Esophagus muscularis mucosa (tissue), 4 donors: ENCODE measurements at regions not wholly inside any gene's neighbourhood (a gene's known extent, or its start where the extent isn't known, plus 50 kb on each side); places are given as distances from the start of the nearest gene placed in this dataset.

Source experiments
- DNase-seq: peaks from one replicate; pipeline ENCODE4 v3.0.0-alpha.2; 2017; ENCODE audit errors: extremely low spot score
- H3K27ac ChIP-seq, 4 donors: fragments of 200-600 bp; sonication (generic); replicated peaks in 1 of 4; 1 replicate in 3 of 4; 2 replicates in 1 of 4; pipeline ENCODE4 v1.5.1; 2016 to 2019; ENCODE audit warnings: mild to moderate bottlenecking in 1 of 4
- H3K27me3 ChIP-seq, 4 donors: fragments of 200-600 bp; sonication (generic); one replicate each; pipeline versions ENCODE4 v1.5.1 to v1.6.0; 2016 to 2019
- H3K36me3 ChIP-seq, 4 donors: fragments of 200-600 bp; sonication (generic); one replicate each; pipeline ENCODE4 v1.5.1; 2016 to 2019
- H3K4me1 ChIP-seq, 4 donors: fragments of 200-600 bp; sonication (generic); one replicate each; pipeline ENCODE4 v1.5.1; 2016 to 2019
- H3K4me3 ChIP-seq, 4 donors: fragments of 200-600 bp; sonication (generic); 1 replicate in 2 of 4; 2 replicates in 2 of 4; pipeline ENCODE4 v1.5.1; 2016 to 2019; ENCODE audit warnings: mild to moderate bottlenecking in 4 of 4, moderate library complexity in 1 of 4
- H3K9me3 ChIP-seq, 4 donors: fragments of 200-600 bp; sonication (generic); 1 replicate in 3 of 4; 2 replicates in 1 of 4; pipeline ENCODE4 v1.5.1; 2016 to 2019
- EP300 ChIP-seq: sonication (generic); formaldehyde crosslinking; IDR thresholded peaks from one replicate; pipeline ENCODE4 v1.6.1; 2017; ENCODE audit warnings: antibody characterized with exemption
- POLR2A ChIP-seq: fragments of 450-650 bp; IDR thresholded peaks from one replicate; pipeline ENCODE4 v1.6.1; 2017; ENCODE audit warnings: antibody characterized with exemption, moderate library complexity, mild to moderate bottlenecking, low read depth
- POLR2AphosphoS5 ChIP-seq, 2 donors: sonication (generic); formaldehyde crosslinking; IDR thresholded peaks; one replicate each; pipeline ENCODE4 v1.6.1; 2017; ENCODE audit warnings: antibody characterized with exemption in 2 of 2
- WGBS: methylation state at CpG from one replicate; pipeline ENCODE4 v1.1.5; 2018; 5-methylcytosine and 5-hydroxymethylcytosine counted together
- intact Hi-C: fragments of 100-400 bp; cut with DNase I; formaldehyde crosslinking; loops from one replicate; pipeline ENCODE4 v1.15.1; 2023
- TF ChIP-seq, protein P1 (sequence below), 3 experiments: fragments of 200-600 bp in 2 of 3; fragments of 450-650 bp in 1 of 3; sonication (generic) in 2 of 3; IDR thresholded peaks; one replicate each; pipeline ENCODE4 v1.5.1; 2017 to 2019; ENCODE audit warnings: antibody characterized with exemption in 3 of 3, mild to moderate bottlenecking in 2 of 3, moderate library complexity in 1 of 3

DNA sequence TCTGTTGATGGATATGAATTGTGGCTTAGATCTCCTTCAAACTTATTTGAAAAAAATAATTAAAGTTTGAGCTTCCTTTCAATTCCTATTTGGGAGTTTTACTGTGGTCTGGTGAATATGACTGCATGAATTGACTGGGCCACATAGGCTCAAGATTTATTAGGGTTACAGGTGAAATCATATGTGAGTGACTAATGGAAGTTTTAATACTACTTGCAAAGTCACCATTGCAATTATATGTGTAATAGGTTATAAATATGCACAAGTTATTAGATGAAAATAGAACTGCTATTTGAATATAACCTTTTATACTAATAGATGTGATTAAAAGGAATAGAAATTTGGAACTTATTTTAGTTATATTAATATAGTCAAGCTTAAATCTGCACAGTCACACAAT, 712.1 kb upstream of the MMS22L start:
- Histone ChIP-seq H3K27ac (no peak overlapping the region), H3K27me3 (no peaks in the 10 kb centered on the region), H3K9me3 (no peaks in the 10 kb centered on the region), H3K4me3 (no peak overlapping the region), H3K36me3 (no peaks in the 10 kb centered on the region), H3K4me1 (no peaks in the 10 kb centered on the region)
- intact Hi-C loops, result no loop called here
- no peak for DNase-seq
- TF ChIP-seq, protein P1, sequence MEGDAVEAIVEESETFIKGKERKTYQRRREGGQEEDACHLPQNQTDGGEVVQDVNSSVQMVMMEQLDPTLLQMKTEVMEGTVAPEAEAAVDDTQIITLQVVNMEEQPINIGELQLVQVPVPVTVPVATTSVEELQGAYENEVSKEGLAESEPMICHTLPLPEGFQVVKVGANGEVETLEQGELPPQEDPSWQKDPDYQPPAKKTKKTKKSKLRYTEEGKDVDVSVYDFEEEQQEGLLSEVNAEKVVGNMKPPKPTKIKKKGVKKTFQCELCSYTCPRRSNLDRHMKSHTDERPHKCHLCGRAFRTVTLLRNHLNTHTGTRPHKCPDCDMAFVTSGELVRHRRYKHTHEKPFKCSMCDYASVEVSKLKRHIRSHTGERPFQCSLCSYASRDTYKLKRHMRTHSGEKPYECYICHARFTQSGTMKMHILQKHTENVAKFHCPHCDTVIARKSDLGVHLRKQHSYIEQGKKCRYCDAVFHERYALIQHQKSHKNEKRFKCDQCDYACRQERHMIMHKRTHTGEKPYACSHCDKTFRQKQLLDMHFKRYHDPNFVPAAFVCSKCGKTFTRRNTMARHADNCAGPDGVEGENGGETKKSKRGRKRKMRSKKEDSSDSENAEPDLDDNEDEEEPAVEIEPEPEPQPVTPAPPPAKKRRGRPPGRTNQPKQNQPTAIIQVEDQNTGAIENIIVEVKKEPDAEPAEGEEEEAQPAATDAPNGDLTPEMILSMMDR (IDR thresholded peaks at IDR 0.05), result no peak
- TF ChIP-seq EP300 (no peak), POLR2A (no peak), POLR2AphosphoS5 (IDR thresholded peaks at IDR 0.05) (no peak)

DNA sequence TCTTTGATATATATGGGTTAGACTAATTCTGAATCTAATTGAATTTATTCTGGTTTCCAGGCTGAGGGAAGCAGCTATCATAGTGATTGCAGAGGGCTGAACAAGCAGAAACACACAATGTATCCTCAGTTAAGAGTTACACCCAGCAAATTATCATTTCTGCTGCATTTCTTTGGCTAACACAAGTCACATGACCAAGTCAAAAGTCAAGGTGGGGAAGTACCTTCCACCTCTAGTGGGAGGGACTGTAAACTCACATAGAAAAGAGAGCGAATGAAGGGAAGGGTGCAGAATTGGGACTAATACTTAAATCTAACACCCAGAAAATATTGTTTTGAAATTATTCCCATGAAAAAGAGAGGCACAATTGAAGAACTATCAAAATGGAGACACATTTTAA, 719.7 kb upstream of the MMS22L start:
- no peaks in the 10 kb centered on the region for H3K4me1 ChIP-seq
- no peak for DNase-seq
- H3K27me3 ChIP-seq, result no peaks in the 10 kb centered on the region
- H3K4me3 ChIP-seq, result no peak overlapping the region
- H3K36me3 ChIP-seq, result no peaks in the 10 kb centered on the region
- no peak overlapping the region for H3K27ac ChIP-seq
- intact Hi-C loops, result no loop called here
- 100% methylated on average over 1 of the region's 1 CpG for WGBS
- TF ChIP-seq, protein P1 (IDR thresholded peaks at IDR 0.05), result no peak
- TF ChIP-seq POLR2AphosphoS5 (IDR thresholded peaks at IDR 0.05) (no peak), POLR2A (no peak), EP300 (no peak)
- H3K9me3 ChIP-seq, result no peaks in the 10 kb centered on the region

DNA sequence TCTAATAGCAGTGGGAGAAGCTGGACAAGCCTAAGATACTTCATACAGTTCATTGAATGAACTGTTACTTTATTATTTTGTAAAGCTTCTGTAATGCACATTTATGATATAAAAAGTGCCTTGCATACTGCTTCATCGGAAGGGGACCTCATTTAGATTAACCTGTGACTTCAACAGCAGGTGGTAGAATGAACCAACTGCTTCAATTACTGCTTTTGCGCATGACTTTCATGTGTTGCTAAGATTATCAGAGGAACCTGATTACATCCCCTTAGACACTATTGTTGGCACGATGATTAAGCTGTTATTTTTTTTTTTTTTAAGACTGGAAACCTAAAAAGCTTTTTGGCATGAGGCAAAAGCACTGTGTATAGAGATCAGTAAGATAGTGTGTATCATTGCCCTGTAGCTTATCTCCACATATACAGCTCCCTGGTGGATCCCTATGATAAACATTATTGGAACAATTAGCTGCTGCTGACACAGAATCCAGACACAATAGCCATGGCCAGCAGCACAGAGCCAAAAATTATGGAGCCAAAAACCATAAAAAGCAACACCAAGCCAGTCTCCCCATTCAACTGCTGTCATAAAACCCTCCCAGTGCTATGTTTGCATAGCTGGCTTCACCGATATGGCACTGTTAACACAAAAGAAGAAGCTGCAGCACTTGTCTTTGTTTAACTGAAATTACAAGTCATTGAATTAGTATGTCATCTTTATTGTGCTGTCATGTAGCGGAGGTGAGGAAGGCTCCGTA, 731.6 kb upstream of the MMS22L start:
- no peak for TF ChIP-seq EP300
- TF ChIP-seq POLR2A, result no peak
- TF ChIP-seq POLR2AphosphoS5 (IDR thresholded peaks at IDR 0.05), result no peak
- TF ChIP-seq, protein P1 (IDR thresholded peaks at IDR 0.05), result no peak
- H3K36me3 ChIP-seq, result no peaks in the 10 kb centered on the region
- no peak for DNase-seq
- H3K27ac ChIP-seq, result no peak overlapping the region
- no peaks in the 10 kb centered on the region for H3K27me3 ChIP-seq
- H3K9me3 ChIP-seq, result no peaks in the 10 kb centered on the region
- WGBS, result 65% methylated on average over 6 of the region's 6 CpGs
- intact Hi-C loops, result no loop called here
- no peaks in the 10 kb centered on the region for H3K4me1 ChIP-seq
- H3K4me3 ChIP-seq, result no peak overlapping the region

DNA sequence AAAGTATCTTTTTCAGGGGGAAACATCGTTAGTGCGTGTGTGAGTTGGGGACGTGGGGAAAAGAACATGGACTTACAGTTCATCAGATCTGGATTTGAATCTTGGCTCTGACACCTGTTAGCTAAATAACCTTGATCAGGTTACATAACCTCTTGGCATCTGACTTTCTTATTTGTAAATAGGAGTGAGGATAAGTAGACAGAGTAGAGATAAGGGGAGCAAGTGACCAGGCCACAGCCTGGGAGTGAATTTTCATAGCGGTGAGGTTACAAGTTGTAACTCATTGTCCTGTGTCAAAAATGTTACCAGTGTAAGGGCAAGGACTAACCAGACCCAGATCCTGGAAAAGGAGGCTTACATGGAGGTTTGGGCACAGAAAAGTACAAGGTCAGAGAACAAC, 733.5 kb upstream of the MMS22L start:
- H3K36me3 ChIP-seq, result no peaks in the 10 kb centered on the region
- H3K4me1 ChIP-seq, result no peaks in the 10 kb centered on the region
- intact Hi-C loops, result no loop called here
- no peaks in the 10 kb centered on the region for H3K27me3 ChIP-seq
- no peaks in the 10 kb centered on the region for H3K9me3 ChIP-seq
- no peak overlapping the region for H3K27ac ChIP-seq
- DNase-seq, result no peak
- 84% methylated on average over 4 of the region's 4 CpGs for WGBS
- no peak for TF ChIP-seq POLR2A
- no peak for TF ChIP-seq POLR2AphosphoS5 (IDR thresholded peaks at IDR 0.05)
- TF ChIP-seq, protein P1 (IDR thresholded peaks at IDR 0.05), result no peak
- no peak for TF ChIP-seq EP300
- H3K4me3 ChIP-seq, result no peak overlapping the region

DNA sequence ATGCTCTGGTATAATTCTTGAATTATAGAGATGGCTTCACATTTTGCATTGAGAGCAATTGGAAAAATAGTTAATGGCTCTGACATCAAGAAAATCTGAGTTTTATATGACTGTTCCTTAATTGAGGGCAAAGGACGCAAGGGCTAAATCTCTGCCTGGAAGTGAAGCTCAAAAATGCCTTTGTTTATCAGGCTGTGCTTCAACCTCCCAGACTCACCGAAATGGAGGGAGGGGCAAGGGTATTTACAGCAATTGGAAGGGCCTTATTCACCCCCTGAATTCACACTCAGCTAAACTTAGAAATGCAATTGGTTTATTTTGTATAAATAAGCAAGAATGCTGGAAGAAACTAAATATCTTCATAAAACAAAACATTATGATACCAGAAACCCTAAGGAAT, 737.2 kb upstream of the MMS22L start:
- 49% methylated on average over 2 of the region's 2 CpGs for WGBS
- intact Hi-C loops, result no loop called here

More for the DNA sequence above, 737.2 kb upstream of the MMS22L start:
- no peak for TF ChIP-seq POLR2AphosphoS5 (IDR thresholded peaks at IDR 0.05)
- TF ChIP-seq EP300, result no peak
- TF ChIP-seq, protein P1 (IDR thresholded peaks at IDR 0.05), result no peak
- TF ChIP-seq POLR2A, result no peak
- Histone ChIP-seq H3K36me3 (no peaks in the 10 kb centered on the region), H3K27me3 (no peaks in the 10 kb centered on the region), H3K27ac (no peak overlapping the region), H3K4me1 (no peaks in the 10 kb centered on the region), H3K4me3 (no peak overlapping the region), H3K9me3 (no peaks in the 10 kb centered on the region)
- DNase-seq, result no peak
